ENCODE measurements at regions not wholly inside any gene's neighbourhood (a gene's known extent, or its start where the extent isn't known, plus 50 kb on each side); places are given as distances from the start of the nearest gene placed in this dataset.

GRCh38 chr21:28380241-28380640, 612.4 kb downstream of the LTN1 start:
- TF ChIP-seq CTCF (IDR thresholded peaks at IDR 0.05) = no peak
- TF ChIP-seq POLR2AphosphoS5 (IDR thresholded peaks at IDR 0.05) = no peak
